SU-DHL-6 (cell line): ENCODE measurements at regions not wholly inside any gene's neighbourhood (a gene's known extent, or its start where the extent isn't known, plus 50 kb on each side); places are given as distances from the start of the nearest gene placed in this dataset.

Experiments
- EZH2phosphoT487 ChIP-seq: fragments of 200-600 bp; sonication (generic), shearing (Covaris generic); conservative IDR thresholded peaks from 2 replicates; pipeline ENCODE4 v1.6.1; 2018; ENCODE audit warnings: mild to moderate bottlenecking, antibody characterized with exemption, low read length, moderate library complexity, mixed read lengths
- TF ChIP-seq, protein P1 (sequence below): fragments of 200-600 bp; sonication (generic); IDR thresholded peaks from one replicate; pipeline ENCODE4 v1.5.1; 2017; ENCODE audit warnings: antibody characterized with exemption, mild to moderate bottlenecking, low read length, moderate library complexity; ENCODE audit not compliant: insufficient read depth, poor library complexity, severe bottlenecking

DNA sequence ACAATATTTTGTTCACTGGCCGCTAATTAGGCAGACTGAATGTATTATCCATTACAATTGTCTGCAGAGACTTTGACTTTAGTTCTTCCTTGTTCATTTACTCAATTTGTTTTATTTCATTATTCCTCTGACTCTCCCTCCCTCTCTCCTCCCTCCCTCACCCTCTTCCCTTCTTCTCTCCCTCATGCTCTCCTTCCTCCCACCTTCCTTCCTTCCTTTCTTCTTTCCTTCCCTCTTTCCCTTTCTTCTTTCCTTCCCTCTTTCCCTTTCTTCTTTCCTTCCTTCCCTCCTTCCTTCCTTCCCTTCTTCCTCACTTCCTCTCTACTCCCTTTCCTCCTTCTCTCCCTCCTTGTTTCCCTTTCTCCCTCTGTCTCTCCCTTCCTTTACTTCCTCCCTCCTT, 1591.0 kb upstream of the SLC10A2 start:
- TF ChIP-seq, protein P1, sequence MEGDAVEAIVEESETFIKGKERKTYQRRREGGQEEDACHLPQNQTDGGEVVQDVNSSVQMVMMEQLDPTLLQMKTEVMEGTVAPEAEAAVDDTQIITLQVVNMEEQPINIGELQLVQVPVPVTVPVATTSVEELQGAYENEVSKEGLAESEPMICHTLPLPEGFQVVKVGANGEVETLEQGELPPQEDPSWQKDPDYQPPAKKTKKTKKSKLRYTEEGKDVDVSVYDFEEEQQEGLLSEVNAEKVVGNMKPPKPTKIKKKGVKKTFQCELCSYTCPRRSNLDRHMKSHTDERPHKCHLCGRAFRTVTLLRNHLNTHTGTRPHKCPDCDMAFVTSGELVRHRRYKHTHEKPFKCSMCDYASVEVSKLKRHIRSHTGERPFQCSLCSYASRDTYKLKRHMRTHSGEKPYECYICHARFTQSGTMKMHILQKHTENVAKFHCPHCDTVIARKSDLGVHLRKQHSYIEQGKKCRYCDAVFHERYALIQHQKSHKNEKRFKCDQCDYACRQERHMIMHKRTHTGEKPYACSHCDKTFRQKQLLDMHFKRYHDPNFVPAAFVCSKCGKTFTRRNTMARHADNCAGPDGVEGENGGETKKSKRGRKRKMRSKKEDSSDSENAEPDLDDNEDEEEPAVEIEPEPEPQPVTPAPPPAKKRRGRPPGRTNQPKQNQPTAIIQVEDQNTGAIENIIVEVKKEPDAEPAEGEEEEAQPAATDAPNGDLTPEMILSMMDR: no peak
- TF ChIP-seq EZH2phosphoT487: no peak
